Right cardiac atrium (tissue), 5 donors: ENCODE measurements at regions not wholly inside any gene's neighbourhood (a gene's known extent, or its start where the extent isn't known, plus 50 kb on each side); places are given as distances from the start of the nearest gene placed in this dataset.

Experiments used
- ATAC-seq, 2 donors: fragments of 200-7000 bp; cut with Tn5 transposase; one replicate each; pipeline versions ENCODE4 v1.8.0 to v1.9.1; 2020; ENCODE audit warnings: moderate library complexity in 2 of 2, mild to moderate bottlenecking in 1 of 2
- DNase-seq, 3 donors: peaks; one replicate each; pipeline ENCODE4 v3.0.0-alpha.2; 2020
- H3K27ac ChIP-seq: one replicate; pipeline ENCODE4 v1.5.1; 2013; ENCODE audit warnings: mild to moderate bottlenecking, low read length, control low read depth, moderate library complexity
- H3K27me3 ChIP-seq: one replicate; pipeline ENCODE4 v1.6.1; 2013; ENCODE audit not compliant: control insufficient read depth, insufficient read depth
- H3K4me1 ChIP-seq: one replicate; pipeline ENCODE4 v1.6.1; 2013; ENCODE audit warnings: low read length; ENCODE audit not compliant: control insufficient read depth, insufficient read depth
- H3K4me3 ChIP-seq: one replicate; pipeline ENCODE4 v1.5.1; 2013; ENCODE audit warnings: low read length, control low read depth
- H3K9me3 ChIP-seq: one replicate; pipeline ENCODE4 v1.6.1; 2013; ENCODE audit warnings: low read length; ENCODE audit not compliant: control insufficient read depth
- WGBS: extraction: QIAGEN DNeasy Blood & Tissue Kit; methylation state at CpG from one replicate; pipeline ENCODE4 v1.1.7; 2013; 5-methylcytosine and 5-hydroxymethylcytosine counted together
- intact Hi-C, 4 donors: fragments of 100-400 bp; cut with DNase I; formaldehyde crosslinking; loops; one replicate each; pipeline versions ENCODE4 v1.11.0 to v1.14.0; 2022 to 2023
- donor health status: healthy with polysubstance abuse.
- donor health status: DM: no; HTN: yes; CAD: no.
- donor health status: DM: no; HTN: no; CAD: no.
- donor health status: DM: no; HTN: yes; CAD: no; lungs with severe emphysema.
- donor health status: DM: yes; HTN: yes; CAD: no.

GRCh38 chrX:137646472-137646871 lies 80.5 kb downstream of the ZIC3 start:
- intact Hi-C loops = no loop called here

DNA sequence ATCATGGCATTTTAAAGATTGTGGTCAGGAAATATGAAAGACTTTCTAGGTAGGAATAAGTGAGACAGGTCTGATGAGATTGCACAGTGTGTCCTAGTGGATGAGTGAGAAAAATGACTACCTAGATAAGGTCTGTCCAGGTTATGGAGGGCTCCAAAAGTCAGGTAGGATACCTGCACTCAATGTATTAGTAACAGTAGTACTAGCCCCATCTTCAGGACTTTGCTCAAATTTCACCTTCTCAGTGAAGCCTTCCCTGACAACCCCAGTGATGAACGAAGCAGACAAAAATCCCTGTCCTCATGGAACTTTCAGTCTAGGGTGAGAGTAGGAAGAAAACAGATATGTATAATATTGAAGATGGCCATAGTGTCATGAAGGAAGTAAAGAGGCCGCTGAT lies 85.7 kb downstream of the ZIC3 start:
- WGBS = 70% methylated on average over 2 of the region's 2 CpGs
- intact Hi-C loops = no loop called here
- H3K4me3 ChIP-seq = no peak overlapping the region
- no peak overlapping the region for H3K27ac ChIP-seq
- ATAC-seq (no peak), DNase-seq (no peak)
- H3K27me3 ChIP-seq = no peaks in the 10 kb centered on the region
- H3K4me1 ChIP-seq = no peaks in the 10 kb centered on the region
- no peaks in the 10 kb centered on the region for H3K9me3 ChIP-seq

More at GRCh38 chrX:137646472-137646871, 80.5 kb downstream of the ZIC3 start:
- WGBS = 66% methylated on average over 4 of the region's 4 CpGs
- H3K27ac ChIP-seq = no peak overlapping the region
- H3K9me3 ChIP-seq = no peaks in the 10 kb centered on the region
- no peak overlapping the region for H3K4me3 ChIP-seq
- ATAC-seq = no peak
- H3K4me1 ChIP-seq = no peaks in the 10 kb centered on the region
- no peak for DNase-seq
- no peaks in the 10 kb centered on the region for H3K27me3 ChIP-seq

- no peak for DNase-seq
- intact Hi-C loops = no loop called here
- Histone ChIP-seq H3K9me3 (no peaks in the 10 kb centered on the region), H3K27me3 (no peaks in the 10 kb centered on the region), H3K4me1 (no peaks in the 10 kb centered on the region), H3K27ac (no peak overlapping the region), H3K4me3 (no peak overlapping the region)
- ATAC-seq = no peak
- WGBS = 59% methylated on average over 3 of the region's 3 CpGs
These were observed 86.2 kb downstream of the ZIC3 start for GRCh38 chrX:137652086-137652485.

DNA sequence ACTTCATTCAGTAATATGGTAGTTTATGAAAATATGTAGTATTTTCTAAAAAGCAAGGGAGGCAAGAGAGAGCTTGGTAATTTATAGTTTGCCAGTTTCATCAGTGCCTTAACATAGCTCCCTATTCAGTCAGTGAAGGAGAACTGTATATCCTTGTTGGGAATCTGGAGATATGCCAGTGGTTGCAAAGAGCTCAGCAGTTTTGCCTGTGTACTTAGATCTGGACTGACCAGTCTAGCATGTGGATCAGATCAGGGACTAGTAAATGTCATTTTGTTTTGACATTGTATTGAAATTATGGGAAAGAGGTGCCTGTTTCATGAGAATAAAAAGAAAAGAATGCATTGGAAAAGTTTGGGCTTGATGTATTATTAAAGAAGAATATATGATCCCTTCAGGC lies 88.6 kb downstream of the ZIC3 start:
- Histone ChIP-seq H3K9me3 (no peaks in the 10 kb centered on the region), H3K4me1 (no peaks in the 10 kb centered on the region), H3K27me3 (no peaks in the 10 kb centered on the region), H3K27ac (no peak overlapping the region), H3K4me3 (no peak overlapping the region)
- no peak for ATAC-seq
- intact Hi-C loops = no loop called here
- no peak for DNase-seq

DNA sequence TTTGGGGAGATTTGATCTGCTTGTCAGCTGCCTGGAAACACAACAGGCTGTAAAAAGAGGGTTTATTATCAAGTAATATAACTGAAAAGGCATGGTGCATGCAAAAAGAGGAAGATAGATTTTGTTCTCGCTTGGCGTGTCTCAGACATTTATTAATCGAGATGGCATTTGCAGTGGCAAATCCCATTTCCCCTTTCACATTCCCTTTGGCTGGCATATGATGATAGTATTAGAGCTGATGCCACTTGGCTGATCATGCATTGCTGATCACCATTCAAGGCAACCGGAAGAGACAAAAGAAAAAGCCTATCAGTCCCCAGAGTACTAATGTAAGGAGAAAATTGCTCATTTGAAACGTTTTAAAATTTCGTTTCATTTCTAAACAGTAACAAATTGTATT lies 101.8 kb downstream of the ZIC3 start:
- Histone ChIP-seq H3K9me3 (no peaks in the 10 kb centered on the region), H3K4me3 (no peak overlapping the region), H3K27ac (no peak overlapping the region), H3K27me3 (no peaks in the 10 kb centered on the region), H3K4me1 (no peaks in the 10 kb centered on the region)
- 62% methylated on average over 6 of the region's 6 CpGs for WGBS
- ATAC-seq = no peak
- no peak for DNase-seq
- intact Hi-C loops = no loop called here

GRCh38 chrX:137684591-137684990 lies 118.7 kb downstream of the ZIC3 start:
- DNase-seq (no peak), ATAC-seq (no peak)
- WGBS = 15% methylated on average over 2 of the region's 2 CpGs
- H3K9me3 ChIP-seq = no peaks in the 10 kb centered on the region
- H3K4me3 ChIP-seq = no peak overlapping the region
- H3K4me1 ChIP-seq = no peaks in the 10 kb centered on the region
- H3K27me3 ChIP-seq = no peaks in the 10 kb centered on the region
- H3K27ac ChIP-seq = no peak overlapping the region
- intact Hi-C loops = no loop called here

DNA sequence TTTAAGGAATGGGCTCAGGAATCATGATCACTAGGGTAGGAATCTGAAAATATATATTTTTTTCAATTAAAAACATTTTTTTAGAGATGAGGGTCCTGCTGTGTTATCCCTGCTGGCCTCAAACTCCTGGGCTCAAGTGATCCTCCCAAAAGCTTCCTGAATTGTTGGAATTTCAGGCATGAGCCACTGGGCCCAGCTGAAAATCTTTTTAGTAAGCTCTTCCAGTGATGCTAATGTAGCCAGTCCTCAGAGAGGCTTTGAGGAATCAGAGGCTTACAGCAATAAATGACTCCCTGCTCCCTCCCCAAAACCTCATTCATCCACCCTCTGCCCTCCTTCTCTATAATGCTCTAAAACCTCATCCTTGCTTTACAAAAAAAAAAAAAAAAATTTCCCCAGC lies 129.5 kb downstream of the ZIC3 start:
- Histone ChIP-seq H3K27ac (no peak overlapping the region), H3K27me3 (no peaks in the 10 kb centered on the region), H3K4me3 (no peak overlapping the region), H3K9me3 (no peaks in the 10 kb centered on the region), H3K4me1 (no peaks in the 10 kb centered on the region)
- intact Hi-C loops = no loop called here
- ATAC-seq (no peak), DNase-seq (no peak)

GRCh38 chrX:137707348-137707747 lies 141.4 kb downstream of the ZIC3 start:
- Histone ChIP-seq H3K4me3 (no peak overlapping the region), H3K4me1 (no peaks in the 10 kb centered on the region), H3K27ac (no peak overlapping the region), H3K9me3 (no peaks in the 10 kb centered on the region), H3K27me3 (no peaks in the 10 kb centered on the region)
- intact Hi-C loops = no loop called here
- DNase-seq (no peak), ATAC-seq (no peak)

GRCh38 chrX:137742846-137743245 lies 176.9 kb downstream of the ZIC3 start:
- Histone ChIP-seq H3K4me1 (no peaks in the 10 kb centered on the region), H3K4me3 (no peak overlapping the region), H3K27ac (no peak overlapping the region), H3K27me3 (no peaks in the 10 kb centered on the region), H3K9me3 (no peaks in the 10 kb centered on the region)
- DNase-seq (no peak), ATAC-seq (no peak)
- WGBS = 76% methylated on average over 3 of the region's 3 CpGs
- intact Hi-C loops = no loop called here

- H3K4me3 ChIP-seq = no peak overlapping the region
- H3K27ac ChIP-seq = no peak overlapping the region
- H3K27me3 ChIP-seq = no peaks in the 10 kb centered on the region
- WGBS = 53% methylated on average over 1 of the region's 1 CpG
- intact Hi-C loops = no loop called here
- ATAC-seq (no peak), DNase-seq (no peak)
- no peaks in the 10 kb centered on the region for H3K9me3 ChIP-seq
- no peaks in the 10 kb centered on the region for H3K4me1 ChIP-seq
These were observed 177.5 kb downstream of the ZIC3 start for GRCh38 chrX:137743414-137743813.

GRCh38 chrX:137746289-137746688 lies 180.4 kb downstream of the ZIC3 start:
- DNase-seq (no peak), ATAC-seq (no peak)
- intact Hi-C loops = no loop called here
- H3K4me1 ChIP-seq = no peaks in the 10 kb centered on the region
- WGBS = 78% methylated on average over 1 of the region's 1 CpG
- no peaks in the 10 kb centered on the region for H3K27me3 ChIP-seq
- H3K4me3 ChIP-seq = no peak overlapping the region
- no peaks in the 10 kb centered on the region for H3K9me3 ChIP-seq
- no peak overlapping the region for H3K27ac ChIP-seq

- ATAC-seq = no peak
- intact Hi-C loops = no loop called here
- DNase-seq = no peak
These were observed 181.5 kb downstream of the ZIC3 start for GRCh38 chrX:137747244-137748043.

More at GRCh38 chrX:137747244-137748043, 181.5 kb downstream of the ZIC3 start:
- no peak overlapping the region for H3K4me3 ChIP-seq
- H3K27ac ChIP-seq = no peak overlapping the region
- no peaks in the 10 kb centered on the region for H3K9me3 ChIP-seq
- WGBS = 31% methylated on average over 14 of the region's 14 CpGs
- H3K4me1 ChIP-seq = no peaks in the 10 kb centered on the region
- H3K27me3 ChIP-seq = no peaks in the 10 kb centered on the region
